ENCODE measurements at regions not wholly inside any gene's neighbourhood (a gene's known extent, or its start where the extent isn't known, plus 50 kb on each side); places are given as distances from the start of the nearest gene placed in this dataset.

DNA sequence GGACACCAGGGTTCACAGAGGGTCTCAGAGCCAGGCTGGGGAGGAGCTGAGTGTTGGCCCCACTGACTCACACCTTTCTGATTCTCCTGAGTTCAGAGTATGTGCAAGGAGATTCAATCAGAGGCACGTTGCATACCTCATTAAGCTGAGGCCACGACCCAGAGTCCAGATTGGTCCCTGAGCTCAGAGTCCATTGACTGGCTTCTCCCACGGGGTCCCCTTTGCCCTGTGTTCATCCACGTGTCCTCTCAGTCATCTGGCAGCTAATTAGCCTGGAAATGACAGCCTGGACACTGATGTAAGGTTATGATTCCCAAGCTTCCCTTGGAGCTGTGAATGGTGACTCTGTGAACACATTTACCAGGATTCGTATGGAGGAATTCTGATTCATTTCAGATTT is 267.2 kb downstream of the SH3BP4 start:
- TF ChIP-seq POLR2A (IDR thresholded peaks at IDR 0.05; ENCODE audit: low read length) (no peak), BHLHE40 (IDR thresholded peaks at IDR 0.05; ENCODE audit: low read depth, low read length) (no peak), SREBF2 (IDR thresholded peaks at IDR 0.05) (no peak), SMC3 (IDR thresholded peaks at IDR 0.05) (no peak), EP300 (IDR thresholded peaks at IDR 0.05) (no peak), CHD2 (IDR thresholded peaks at IDR 0.05; ENCODE audit: low read length, partially characterized antibody) (no peak), TP53 (CRISPR knock-in tag; IDR thresholded peaks at IDR 0.05) (no peak)
- TF ChIP-seq, protein P1, sequence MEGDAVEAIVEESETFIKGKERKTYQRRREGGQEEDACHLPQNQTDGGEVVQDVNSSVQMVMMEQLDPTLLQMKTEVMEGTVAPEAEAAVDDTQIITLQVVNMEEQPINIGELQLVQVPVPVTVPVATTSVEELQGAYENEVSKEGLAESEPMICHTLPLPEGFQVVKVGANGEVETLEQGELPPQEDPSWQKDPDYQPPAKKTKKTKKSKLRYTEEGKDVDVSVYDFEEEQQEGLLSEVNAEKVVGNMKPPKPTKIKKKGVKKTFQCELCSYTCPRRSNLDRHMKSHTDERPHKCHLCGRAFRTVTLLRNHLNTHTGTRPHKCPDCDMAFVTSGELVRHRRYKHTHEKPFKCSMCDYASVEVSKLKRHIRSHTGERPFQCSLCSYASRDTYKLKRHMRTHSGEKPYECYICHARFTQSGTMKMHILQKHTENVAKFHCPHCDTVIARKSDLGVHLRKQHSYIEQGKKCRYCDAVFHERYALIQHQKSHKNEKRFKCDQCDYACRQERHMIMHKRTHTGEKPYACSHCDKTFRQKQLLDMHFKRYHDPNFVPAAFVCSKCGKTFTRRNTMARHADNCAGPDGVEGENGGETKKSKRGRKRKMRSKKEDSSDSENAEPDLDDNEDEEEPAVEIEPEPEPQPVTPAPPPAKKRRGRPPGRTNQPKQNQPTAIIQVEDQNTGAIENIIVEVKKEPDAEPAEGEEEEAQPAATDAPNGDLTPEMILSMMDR (IDR thresholded peaks at IDR 0.05): no peak
- TF ChIP-seq, protein P2, sequence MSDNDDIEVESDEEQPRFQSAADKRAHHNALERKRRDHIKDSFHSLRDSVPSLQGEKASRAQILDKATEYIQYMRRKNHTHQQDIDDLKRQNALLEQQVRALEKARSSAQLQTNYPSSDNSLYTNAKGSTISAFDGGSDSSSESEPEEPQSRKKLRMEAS (IDR thresholded peaks at IDR 0.05): no peak
- TF ChIP-seq, protein P3, sequence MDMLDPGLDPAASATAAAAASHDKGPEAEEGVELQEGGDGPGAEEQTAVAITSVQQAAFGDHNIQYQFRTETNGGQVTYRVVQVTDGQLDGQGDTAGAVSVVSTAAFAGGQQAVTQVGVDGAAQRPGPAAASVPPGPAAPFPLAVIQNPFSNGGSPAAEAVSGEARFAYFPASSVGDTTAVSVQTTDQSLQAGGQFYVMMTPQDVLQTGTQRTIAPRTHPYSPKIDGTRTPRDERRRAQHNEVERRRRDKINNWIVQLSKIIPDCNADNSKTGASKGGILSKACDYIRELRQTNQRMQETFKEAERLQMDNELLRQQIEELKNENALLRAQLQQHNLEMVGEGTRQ (IDR thresholded peaks at IDR 0.05): no peak
- TF ChIP-seq, protein P4, sequence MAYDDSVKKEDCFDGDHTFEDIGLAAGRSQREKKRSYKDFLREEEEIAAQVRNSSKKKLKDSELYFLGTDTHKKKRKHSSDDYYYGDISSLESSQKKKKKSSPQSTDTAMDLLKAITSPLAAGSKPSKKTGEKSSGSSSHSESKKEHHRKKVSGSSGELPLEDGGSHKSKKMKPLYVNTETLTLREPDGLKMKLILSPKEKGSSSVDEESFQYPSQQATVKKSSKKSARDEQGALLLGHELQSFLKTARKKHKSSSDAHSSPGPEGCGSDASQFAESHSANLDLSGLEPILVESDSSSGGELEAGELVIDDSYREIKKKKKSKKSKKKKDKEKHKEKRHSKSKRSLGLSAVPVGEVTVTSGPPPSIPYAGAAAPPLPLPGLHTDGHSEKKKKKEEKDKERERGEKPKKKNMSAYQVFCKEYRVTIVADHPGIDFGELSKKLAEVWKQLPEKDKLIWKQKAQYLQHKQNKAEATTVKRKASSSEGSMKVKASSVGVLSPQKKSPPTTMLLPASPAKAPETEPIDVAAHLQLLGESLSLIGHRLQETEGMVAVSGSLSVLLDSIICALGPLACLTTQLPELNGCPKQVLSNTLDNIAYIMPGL (CRISPR knock-in tag; IDR thresholded peaks at IDR 0.05; ENCODE audit: borderline replicate concordance): no peak
- TF ChIP-seq, protein P5, sequence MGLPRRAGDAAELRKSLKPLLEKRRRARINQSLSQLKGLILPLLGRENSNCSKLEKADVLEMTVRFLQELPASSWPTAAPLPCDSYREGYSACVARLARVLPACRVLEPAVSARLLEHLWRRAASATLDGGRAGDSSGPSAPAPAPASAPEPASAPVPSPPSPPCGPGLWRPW (IDR thresholded peaks at IDR 0.05): no peak
- TF ChIP-seq, protein P6, sequence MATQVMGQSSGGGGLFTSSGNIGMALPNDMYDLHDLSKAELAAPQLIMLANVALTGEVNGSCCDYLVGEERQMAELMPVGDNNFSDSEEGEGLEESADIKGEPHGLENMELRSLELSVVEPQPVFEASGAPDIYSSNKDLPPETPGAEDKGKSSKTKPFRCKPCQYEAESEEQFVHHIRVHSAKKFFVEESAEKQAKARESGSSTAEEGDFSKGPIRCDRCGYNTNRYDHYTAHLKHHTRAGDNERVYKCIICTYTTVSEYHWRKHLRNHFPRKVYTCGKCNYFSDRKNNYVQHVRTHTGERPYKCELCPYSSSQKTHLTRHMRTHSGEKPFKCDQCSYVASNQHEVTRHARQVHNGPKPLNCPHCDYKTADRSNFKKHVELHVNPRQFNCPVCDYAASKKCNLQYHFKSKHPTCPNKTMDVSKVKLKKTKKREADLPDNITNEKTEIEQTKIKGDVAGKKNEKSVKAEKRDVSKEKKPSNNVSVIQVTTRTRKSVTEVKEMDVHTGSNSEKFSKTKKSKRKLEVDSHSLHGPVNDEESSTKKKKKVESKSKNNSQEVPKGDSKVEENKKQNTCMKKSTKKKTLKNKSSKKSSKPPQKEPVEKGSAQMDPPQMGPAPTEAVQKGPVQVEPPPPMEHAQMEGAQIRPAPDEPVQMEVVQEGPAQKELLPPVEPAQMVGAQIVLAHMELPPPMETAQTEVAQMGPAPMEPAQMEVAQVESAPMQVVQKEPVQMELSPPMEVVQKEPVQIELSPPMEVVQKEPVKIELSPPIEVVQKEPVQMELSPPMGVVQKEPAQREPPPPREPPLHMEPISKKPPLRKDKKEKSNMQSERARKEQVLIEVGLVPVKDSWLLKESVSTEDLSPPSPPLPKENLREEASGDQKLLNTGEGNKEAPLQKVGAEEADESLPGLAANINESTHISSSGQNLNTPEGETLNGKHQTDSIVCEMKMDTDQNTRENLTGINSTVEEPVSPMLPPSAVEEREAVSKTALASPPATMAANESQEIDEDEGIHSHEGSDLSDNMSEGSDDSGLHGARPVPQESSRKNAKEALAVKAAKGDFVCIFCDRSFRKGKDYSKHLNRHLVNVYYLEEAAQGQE (IDR thresholded peaks at IDR 0.05): no peak
